ENCODE measurements at regions not wholly inside any gene's neighbourhood (a gene's known extent, or its start where the extent isn't known, plus 50 kb on each side); places are given as distances from the start of the nearest gene placed in this dataset.

GRCh38 chr1:238115852-238116251 is 225.1 kb upstream of the ZP4 start:
- no CpG with 5 or more reads among the region's 3 CpGs for WGBS (ENCODE audit: insufficient coverage)
- Mint-ChIP-seq H3K4me3 (no peak overlapping the region), H3K9me3 (ENCODE audit: insufficient read depth) (peaks cover under 1% of the 10 kb centered on the region), H3K4me1 (no peaks in the 10 kb centered on the region), H3K27ac (no peak overlapping the region), H3K27me3 (no peaks in the 10 kb centered on the region)
- POLR2A ChIA-PET, result no interaction called here
- Histone ChIP-seq H3K27ac (ENCODE audit: low read length in 2 of 2) (no peak overlapping the region), H3K9ac (ENCODE audit: low read length) (no peak overlapping the region), H3K79me2 (ENCODE audit: control insufficient read depth, insufficient read depth, low read length) (no peaks in the 10 kb centered on the region), H3K4me2 (replicated peaks; ENCODE audit: low read depth, low read length, poor library complexity, severe bottlenecking) (no peak overlapping the region), H3K4me1 (ENCODE audit: control insufficient read depth in 2 of 2, insufficient read depth in 2 of 2, low read length in 2 of 2) (no peaks in the 10 kb centered on the region), H4K20me1 (ENCODE audit: control insufficient read depth, insufficient read depth, low read length, poor library complexity, severe bottlenecking) (no peaks in the 10 kb centered on the region), H2AFZ (ENCODE audit: insufficient read depth, low read depth, low read length, poor library complexity, severe bottlenecking) (no peak overlapping the region), H3K36me3 (replicated peaks in 1 of 2; ENCODE audit: control extremely low read depth in 1 of 2, control insufficient read depth in 1 of 2, extremely low read depth in 1 of 2, insufficient read depth in 2 of 2, low read length in 1 of 2) (no peaks in the 10 kb centered on the region), H3K27me3 (replicated peaks in 1 of 4; ENCODE audit: control extremely low read depth in 1 of 4, control insufficient read depth in 3 of 4, insufficient read depth in 4 of 4, low read length in 3 of 4) (no peaks in the 10 kb centered on the region), H3K9me3 (ENCODE audit: control extremely low read depth in 1 of 3, control insufficient read depth in 2 of 3, insufficient read depth in 1 of 3, low read length in 2 of 3) (no peaks in the 10 kb centered on the region), H3K4me3 (ENCODE audit: control extremely low read depth in 1 of 5, extremely low read depth in 1 of 5, insufficient read depth in 1 of 5, low read depth in 2 of 5, low read length in 4 of 5) (no peak overlapping the region)
- DNase-seq (no peak), ATAC-seq (ENCODE audit: low read depth) (no peak)
- TF ChIP-seq, protein P1, sequence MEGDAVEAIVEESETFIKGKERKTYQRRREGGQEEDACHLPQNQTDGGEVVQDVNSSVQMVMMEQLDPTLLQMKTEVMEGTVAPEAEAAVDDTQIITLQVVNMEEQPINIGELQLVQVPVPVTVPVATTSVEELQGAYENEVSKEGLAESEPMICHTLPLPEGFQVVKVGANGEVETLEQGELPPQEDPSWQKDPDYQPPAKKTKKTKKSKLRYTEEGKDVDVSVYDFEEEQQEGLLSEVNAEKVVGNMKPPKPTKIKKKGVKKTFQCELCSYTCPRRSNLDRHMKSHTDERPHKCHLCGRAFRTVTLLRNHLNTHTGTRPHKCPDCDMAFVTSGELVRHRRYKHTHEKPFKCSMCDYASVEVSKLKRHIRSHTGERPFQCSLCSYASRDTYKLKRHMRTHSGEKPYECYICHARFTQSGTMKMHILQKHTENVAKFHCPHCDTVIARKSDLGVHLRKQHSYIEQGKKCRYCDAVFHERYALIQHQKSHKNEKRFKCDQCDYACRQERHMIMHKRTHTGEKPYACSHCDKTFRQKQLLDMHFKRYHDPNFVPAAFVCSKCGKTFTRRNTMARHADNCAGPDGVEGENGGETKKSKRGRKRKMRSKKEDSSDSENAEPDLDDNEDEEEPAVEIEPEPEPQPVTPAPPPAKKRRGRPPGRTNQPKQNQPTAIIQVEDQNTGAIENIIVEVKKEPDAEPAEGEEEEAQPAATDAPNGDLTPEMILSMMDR (IDR thresholded peaks at IDR 0.05), result no peak
- no peak for TF ChIP-seq EZH2 (IDR thresholded peaks at IDR 0.05; ENCODE audit: borderline replicate concordance, insufficient read depth, low read depth, low read length, poor library complexity, severe bottlenecking)
- CTCF ChIA-PET, result no interaction called here
- intact Hi-C loops (cut with micrococcal nuclease), result no loop called here

DNA sequence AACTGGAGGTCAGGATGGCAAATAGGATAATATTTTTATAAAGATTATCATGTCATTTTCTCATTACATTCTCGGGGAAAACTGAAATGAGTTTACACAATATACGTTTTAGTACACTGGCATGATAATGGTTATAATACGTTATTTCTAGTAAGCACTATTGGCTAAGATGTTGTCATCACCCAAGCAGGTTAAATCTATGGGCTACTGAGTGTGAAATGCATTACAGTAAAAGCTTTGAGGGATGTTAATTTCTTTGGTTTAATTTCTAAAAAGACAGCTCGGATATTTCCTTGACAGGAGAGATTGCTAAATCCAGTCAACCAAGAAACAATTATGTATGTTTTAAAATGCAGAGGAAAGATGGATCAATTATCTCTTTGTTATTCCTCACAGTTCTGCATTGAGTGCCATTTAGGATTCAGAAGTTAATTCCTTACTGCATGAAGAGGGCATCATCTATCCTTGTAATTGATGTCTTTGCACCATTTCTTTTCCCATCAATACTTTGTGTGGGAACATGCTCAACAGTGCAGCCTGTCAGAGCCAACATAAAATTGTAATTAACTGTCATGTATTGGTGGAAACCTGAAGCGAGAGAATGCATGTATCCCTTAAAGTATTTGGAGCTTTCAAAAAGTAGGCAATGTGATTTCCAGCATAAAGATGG is 222.4 kb upstream of the ZP4 start:
- Mint-ChIP-seq H3K9me3 (ENCODE audit: insufficient read depth) (peaks cover 3% of the 10 kb centered on the region), H3K27me3 (no peaks in the 10 kb centered on the region), H3K27ac (no peak overlapping the region), H3K4me1 (no peaks in the 10 kb centered on the region), H3K4me3 (no peak overlapping the region)
- ChIA-PET POLR2A (no interaction called here), CTCF (no interaction called here)
- Histone ChIP-seq H3K4me3 (ENCODE audit: control extremely low read depth in 1 of 5, extremely low read depth in 1 of 5, insufficient read depth in 1 of 5, low read depth in 2 of 5, low read length in 4 of 5) (no peak overlapping the region), H3K27me3 (replicated peaks in 1 of 4; ENCODE audit: control extremely low read depth in 1 of 4, control insufficient read depth in 3 of 4, insufficient read depth in 4 of 4, low read length in 3 of 4) (no peaks in the 10 kb centered on the region), H3K4me1 (ENCODE audit: control insufficient read depth in 2 of 2, insufficient read depth in 2 of 2, low read length in 2 of 2) (no peaks in the 10 kb centered on the region), H4K20me1 (ENCODE audit: control insufficient read depth, insufficient read depth, low read length, poor library complexity, severe bottlenecking) (no peaks in the 10 kb centered on the region), H3K4me2 (replicated peaks; ENCODE audit: low read depth, low read length, poor library complexity, severe bottlenecking) (no peak overlapping the region), H3K27ac (ENCODE audit: low read length in 2 of 2) (no peak overlapping the region), H3K9ac (ENCODE audit: low read length) (no peak overlapping the region), H2AFZ (ENCODE audit: insufficient read depth, low read depth, low read length, poor library complexity, severe bottlenecking) (no peak overlapping the region), H3K36me3 (replicated peaks in 1 of 2; ENCODE audit: control extremely low read depth in 1 of 2, control insufficient read depth in 1 of 2, extremely low read depth in 1 of 2, insufficient read depth in 2 of 2, low read length in 1 of 2) (no peaks in the 10 kb centered on the region), H3K9me3 (ENCODE audit: control extremely low read depth in 1 of 3, control insufficient read depth in 2 of 3, insufficient read depth in 1 of 3, low read length in 2 of 3) (no peaks in the 10 kb centered on the region), H3K79me2 (ENCODE audit: control insufficient read depth, insufficient read depth, low read length) (no peaks in the 10 kb centered on the region)
- WGBS (ENCODE audit: insufficient coverage), result no CpG with 5 or more reads among the region's 5 CpGs
- ATAC-seq (ENCODE audit: low read depth) (no peak), DNase-seq (no peak)
- TF ChIP-seq, protein P1 (IDR thresholded peaks at IDR 0.05), result no peak
- no peak for TF ChIP-seq EZH2 (IDR thresholded peaks at IDR 0.05; ENCODE audit: borderline replicate concordance, insufficient read depth, low read depth, low read length, poor library complexity, severe bottlenecking)
- intact Hi-C loops (cut with micrococcal nuclease), result no loop called here

All from B cell (primary cell).